C4-2B (cell line): ENCODE measurements at regions not wholly inside any gene's neighbourhood (a gene's known extent, or its start where the extent isn't known, plus 50 kb on each side); places are given as distances from the start of the nearest gene placed in this dataset.

Experiments used
- CTCF ChIP-seq: fragments of 450-650 bp; conservative IDR thresholded peaks from 2 replicates; pipeline ENCODE4 v1.5.1; 2017; ENCODE audit warnings: mild to moderate bottlenecking
- ZFX ChIP-seq: fragments of 450-650 bp; IDR thresholded peaks from 2 replicates; pipeline ENCODE4 v1.6.1; 2017

GRCh38 chr13:68645814-68646213, 1415.7 kb upstream of the PCDH9 start:
- TF ChIP-seq CTCF (no peak), ZFX (no peak)
